ENCODE measurements at regions not wholly inside any gene's neighbourhood (a gene's known extent, or its start where the extent isn't known, plus 50 kb on each side); places are given as distances from the start of the nearest gene placed in this dataset.

DNA sequence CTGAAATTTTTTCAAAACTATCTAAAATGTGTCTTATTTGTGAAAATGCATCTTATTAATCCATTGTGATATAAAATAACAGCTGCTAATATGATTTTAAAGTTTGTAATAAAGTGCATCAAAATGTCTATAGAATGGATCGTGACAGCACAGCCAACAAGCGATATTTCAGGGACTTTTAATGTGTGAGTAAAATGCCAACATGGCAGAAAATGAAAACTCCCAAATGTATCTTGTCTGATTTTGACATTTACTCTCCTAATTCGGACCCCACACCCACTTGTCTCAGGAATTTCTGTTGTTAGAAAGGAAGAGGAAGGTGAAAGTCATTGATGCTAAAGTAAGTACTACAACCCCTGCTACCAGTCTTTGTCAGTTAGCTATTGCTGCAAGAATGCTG lies 273.9 kb downstream of the SATB1 start:
- TF ChIP-seq JUND (IDR thresholded peaks at IDR 0.05; ENCODE audit: low read depth): no peak
- no peak for DNase-seq (ENCODE audit: low read depth in 1 of 2, low spot score in 1 of 2)
- in situ Hi-C loops (cut with HindIII; ENCODE audit: low pct_unique_long_range_greater_than_20kb, low sequenced_read_pairs): no loop called here

GRCh38 chr3:18149935-18150334 lies 275.2 kb downstream of the SATB1 start:
- no peak for DNase-seq (ENCODE audit: low read depth in 1 of 2, low spot score in 1 of 2)
- in situ Hi-C loops (cut with HindIII; ENCODE audit: low pct_unique_long_range_greater_than_20kb, low sequenced_read_pairs): no loop called here
- no peak for TF ChIP-seq JUND (IDR thresholded peaks at IDR 0.05; ENCODE audit: low read depth)

GRCh38 chr3:18149386-18149785 lies 275.8 kb downstream of the SATB1 start:
- DNase-seq (ENCODE audit: low read depth in 1 of 2, low spot score in 1 of 2): no peak
- TF ChIP-seq JUND (IDR thresholded peaks at IDR 0.05; ENCODE audit: low read depth): no peak
- in situ Hi-C loops (cut with HindIII; ENCODE audit: low pct_unique_long_range_greater_than_20kb, low sequenced_read_pairs): no loop called here

DNA sequence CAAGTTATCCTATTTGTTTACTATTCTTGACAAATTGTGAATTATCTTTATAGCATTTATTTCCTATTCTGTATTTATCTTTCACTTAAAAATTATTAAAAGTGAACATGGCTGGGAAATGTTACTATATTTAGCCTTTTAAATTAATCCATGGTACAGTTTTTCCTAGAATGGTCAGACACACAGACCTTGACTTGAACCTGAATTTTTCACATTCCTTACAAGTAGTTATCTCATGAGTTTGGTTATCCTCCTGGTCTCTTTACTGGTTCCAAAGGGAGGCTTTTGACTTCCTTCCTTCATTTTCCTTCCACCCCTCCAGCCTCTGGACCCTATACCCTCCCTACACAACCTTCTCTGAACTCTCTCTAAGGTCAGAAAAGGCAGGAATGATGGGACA lies 280.6 kb downstream of the SATB1 start:
- no peak for DNase-seq (ENCODE audit: low read depth in 1 of 2, low spot score in 1 of 2)
- in situ Hi-C loops (cut with HindIII; ENCODE audit: low pct_unique_long_range_greater_than_20kb, low sequenced_read_pairs): no loop called here
- no peak for TF ChIP-seq JUND (IDR thresholded peaks at IDR 0.05; ENCODE audit: low read depth)

DNA sequence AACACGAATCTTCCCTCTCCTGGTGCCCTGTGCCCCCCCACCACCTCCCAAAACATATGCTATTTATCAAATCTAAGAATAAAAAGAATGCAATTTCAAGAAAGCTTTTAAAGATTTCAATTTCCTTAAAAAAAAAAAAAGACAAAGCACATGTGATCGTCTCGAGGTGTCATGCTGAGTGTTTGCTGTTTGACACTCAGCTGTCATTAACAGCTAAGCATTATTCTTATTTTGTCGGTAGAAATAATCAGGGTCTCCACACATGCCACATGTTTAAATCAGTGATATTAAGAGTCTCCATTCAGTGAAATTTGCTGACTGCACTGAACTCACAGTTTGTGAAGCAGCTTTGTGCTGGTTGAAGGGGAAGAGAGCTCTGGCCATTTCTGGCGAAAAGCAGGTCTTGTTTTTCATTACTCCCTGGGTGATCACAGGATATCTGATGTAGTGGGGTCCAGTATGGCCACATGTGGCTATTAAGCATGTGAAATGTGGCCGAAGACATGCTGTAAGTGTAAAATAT lies 281.8 kb downstream of the SATB1 start:
- no peak for TF ChIP-seq JUND (IDR thresholded peaks at IDR 0.05; ENCODE audit: low read depth)
- in situ Hi-C loops (cut with HindIII; ENCODE audit: low pct_unique_long_range_greater_than_20kb, low sequenced_read_pairs): no loop called here
- DNase-seq (ENCODE audit: low read depth in 1 of 2, low spot score in 1 of 2): no peak

- no peak for DNase-seq (ENCODE audit: low read depth in 1 of 2, low spot score in 1 of 2)
- in situ Hi-C loops (cut with HindIII; ENCODE audit: low pct_unique_long_range_greater_than_20kb, low sequenced_read_pairs): no loop called here
- TF ChIP-seq JUND (IDR thresholded peaks at IDR 0.05; ENCODE audit: low read depth): no peak
These were observed 287.2 kb downstream of the SATB1 start for GRCh38 chr3:18137958-18138357.

DNA sequence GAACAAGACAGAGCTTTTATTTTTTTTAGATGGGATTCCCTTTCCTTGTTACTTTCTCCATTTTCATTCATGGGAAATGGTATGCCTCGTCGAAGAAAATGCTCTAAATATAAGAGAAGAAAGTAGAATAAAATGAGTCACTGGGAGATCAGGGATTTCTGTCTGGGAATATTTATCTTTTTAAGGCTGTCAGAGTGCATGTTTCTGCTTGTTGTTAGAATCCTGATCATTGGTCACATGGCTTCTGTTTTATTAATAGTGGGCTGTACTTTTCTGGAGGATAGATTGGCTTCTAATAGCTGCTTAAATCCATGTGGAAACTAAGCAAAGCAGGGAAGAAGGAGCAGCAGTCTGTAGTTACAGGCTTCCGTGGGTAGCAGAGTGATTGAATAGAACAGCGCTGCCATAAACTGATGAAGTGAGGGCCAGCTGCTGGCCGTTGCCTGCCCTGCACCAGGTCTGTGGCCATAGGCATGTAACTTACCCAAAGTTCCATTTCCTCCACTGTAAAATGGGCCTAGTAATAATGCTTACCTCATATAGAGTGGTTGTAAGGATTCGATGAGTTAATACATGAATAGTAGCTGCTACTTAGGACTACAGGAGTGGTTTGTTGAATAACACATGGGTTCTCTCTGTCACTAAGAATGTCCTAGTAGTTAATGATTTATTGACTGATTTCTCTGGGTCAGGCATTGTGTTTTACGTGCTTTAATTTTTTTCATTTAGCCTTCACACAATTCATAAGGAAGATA lies 289.9 kb downstream of the SATB1 start:
- no peak for DNase-seq (ENCODE audit: low read depth in 1 of 2, low spot score in 1 of 2)
- in situ Hi-C loops (cut with HindIII; ENCODE audit: low pct_unique_long_range_greater_than_20kb, low sequenced_read_pairs): no loop called here
- TF ChIP-seq JUND (IDR thresholded peaks at IDR 0.05; ENCODE audit: low read depth): no peak

- in situ Hi-C loops (cut with HindIII; ENCODE audit: low pct_unique_long_range_greater_than_20kb, low sequenced_read_pairs): no loop called here
- TF ChIP-seq JUND (IDR thresholded peaks at IDR 0.05; ENCODE audit: low read depth): no peak
- DNase-seq (ENCODE audit: low read depth in 1 of 2, low spot score in 1 of 2): no peak
These were observed 290.6 kb downstream of the SATB1 start for GRCh38 chr3:18134386-18135059.

GRCh38 chr3:18132991-18133390 lies 292.1 kb downstream of the SATB1 start:
- TF ChIP-seq JUND (IDR thresholded peaks at IDR 0.05; ENCODE audit: low read depth): no peak
- in situ Hi-C loops (cut with HindIII; ENCODE audit: low pct_unique_long_range_greater_than_20kb, low sequenced_read_pairs): no loop called here
- DNase-seq (ENCODE audit: low read depth in 1 of 2, low spot score in 1 of 2): no peak

DNA sequence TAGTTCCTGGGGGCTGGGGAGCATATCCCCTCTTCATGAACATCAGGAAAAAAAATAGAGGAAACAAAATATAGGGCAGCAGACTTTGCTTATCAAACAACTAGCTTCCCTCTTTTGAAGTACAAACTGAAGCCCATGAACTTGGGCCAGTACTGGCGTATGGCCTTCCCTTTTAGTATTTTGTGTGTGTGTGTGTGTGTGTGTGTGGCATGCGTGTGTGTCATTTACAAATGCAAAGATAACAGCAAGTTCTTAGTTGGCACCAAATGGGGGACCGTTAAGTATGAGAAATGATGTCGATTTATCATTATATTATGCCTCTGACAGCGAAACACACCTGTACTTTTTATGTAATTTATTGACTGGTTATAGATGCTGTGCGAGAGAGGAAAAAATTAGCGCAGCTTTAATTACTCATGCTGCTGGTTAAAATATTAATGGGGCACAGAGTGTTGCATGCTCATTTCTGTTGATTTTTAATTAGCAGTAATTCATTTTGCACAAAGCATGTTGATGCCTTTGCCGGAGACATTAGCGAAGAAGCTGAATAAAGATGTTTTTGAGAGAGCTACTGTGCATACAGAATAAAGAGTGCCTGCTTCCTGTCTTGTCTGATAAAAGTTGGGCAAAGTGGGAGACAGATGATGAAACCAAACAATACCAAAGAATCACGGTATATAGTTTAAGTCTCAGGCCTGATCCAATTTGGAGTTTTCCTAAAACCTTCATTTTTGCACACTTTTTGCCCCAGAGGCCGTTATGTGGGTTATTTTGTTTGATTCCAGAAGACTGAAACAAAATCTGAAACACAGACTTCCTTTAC lies 297.1 kb downstream of the SATB1 start:
- DNase-seq (ENCODE audit: low read depth in 1 of 2, low spot score in 1 of 2): no peak
- in situ Hi-C loops (cut with HindIII; ENCODE audit: low pct_unique_long_range_greater_than_20kb, low sequenced_read_pairs): no loop called here
- no peak for TF ChIP-seq JUND (IDR thresholded peaks at IDR 0.05; ENCODE audit: low read depth)

DNA sequence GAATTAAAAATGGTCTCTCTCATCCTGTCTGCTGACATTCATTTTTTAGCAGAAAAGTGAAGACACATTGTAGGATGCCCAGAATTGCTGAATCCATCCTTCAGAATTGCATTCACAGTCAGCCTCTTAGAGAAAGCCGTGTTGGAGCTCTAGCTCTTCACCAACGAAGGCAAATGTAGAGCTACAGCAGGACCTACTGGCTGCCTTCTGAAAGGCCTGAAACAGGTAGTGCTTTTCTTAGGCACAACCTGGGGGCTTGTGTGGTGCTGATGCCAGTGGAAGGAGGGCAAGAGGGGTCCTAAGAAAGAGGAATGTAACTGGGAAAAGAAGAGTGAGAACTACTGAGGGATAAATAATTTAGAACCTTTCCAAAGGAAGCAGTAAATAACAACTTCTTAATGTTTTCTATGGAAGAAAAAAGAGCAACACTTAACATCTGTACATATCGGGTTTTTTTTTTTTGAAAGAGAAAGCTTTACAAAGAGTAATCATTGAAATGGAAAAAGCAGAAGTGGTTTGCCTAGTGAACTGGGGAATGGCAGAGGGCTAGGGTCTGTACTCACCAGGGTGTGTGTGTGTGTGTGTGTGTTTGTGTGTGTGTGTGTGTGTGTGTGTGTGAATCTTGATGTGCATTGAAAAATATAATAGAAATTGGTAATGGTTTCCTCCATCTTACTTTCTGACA lies 297.8 kb downstream of the SATB1 start:
- peak; percentile 7 to 51 for DNase-seq (ENCODE audit: low read depth in 1 of 2, low spot score in 1 of 2)
- in situ Hi-C loops (cut with HindIII; ENCODE audit: low pct_unique_long_range_greater_than_20kb, low sequenced_read_pairs): no loop called here
- no peak for TF ChIP-seq JUND (IDR thresholded peaks at IDR 0.05; ENCODE audit: low read depth)

GRCh38 chr3:18126772-18127171 lies 298.4 kb downstream of the SATB1 start:
- in situ Hi-C loops (cut with HindIII; ENCODE audit: low pct_unique_long_range_greater_than_20kb, low sequenced_read_pairs): no loop called here
- no peak for TF ChIP-seq JUND (IDR thresholded peaks at IDR 0.05; ENCODE audit: low read depth)
- DNase-seq (ENCODE audit: low read depth in 1 of 2, low spot score in 1 of 2): no peak

Data from T47D (cell line).